Body of pancreas (tissue), 4 donors: ENCODE measurements at regions not wholly inside any gene's neighbourhood (a gene's known extent, or its start where the extent isn't known, plus 50 kb on each side); places are given as distances from the start of the nearest gene placed in this dataset.

Experiments
- ATAC-seq: fragments of 150-250 bp; one replicate; pipeline ENCODE4 v1.9.1; 2016
- DNase-seq, 4 donors: peaks; one replicate each; pipeline ENCODE4 v3.0.0-alpha.2; 2019
- H3K27ac ChIP-seq, 4 donors: fragments of 200-600 bp; sonication (generic); 1 replicate in 3 of 4; 2 replicates in 1 of 4; pipeline versions ENCODE4 v1.5.1 to v1.6.1; 2016 to 2019; ENCODE audit warnings: mild to moderate bottlenecking in 1 of 4, mixed read lengths in 1 of 4, moderate library complexity in 1 of 4
- H3K27me3 ChIP-seq, 2 donors: fragments of 200-600 bp; sonication (generic); one replicate each; pipeline ENCODE4 v1.6.0; 2016; ENCODE audit warnings: mild to moderate bottlenecking in 1 of 2
- H3K36me3 ChIP-seq, 2 donors: fragments of 200-600 bp; sonication (generic); replicated peaks in 1 of 2; 2 replicates each; pipeline ENCODE4 v1.5.1; 2016; ENCODE audit warnings: low read depth in 2 of 2; ENCODE audit not compliant: insufficient read depth in 1 of 2
- H3K4me1 ChIP-seq: fragments of 200-600 bp; sonication (generic); one replicate; pipeline ENCODE4 v1.6.0; 2016
- H3K4me3 ChIP-seq, 2 donors: fragments of 200-600 bp; sonication (generic); 1 replicate in 1 of 2; 2 replicates in 1 of 2; pipeline ENCODE4 v1.5.1; 2016 to 2019
- H3K9me3 ChIP-seq, 3 donors: fragments of 200-600 bp; sonication (generic); 1 replicate in 2 of 3; 2 replicates in 1 of 3; pipeline ENCODE4 v1.5.1; 2016
- POLR2A ChIP-seq, 3 donors: fragments of 450-650 bp; IDR thresholded peaks; one replicate each; pipeline ENCODE4 v1.6.1; 2016; ENCODE audit warnings: antibody characterized with exemption in 3 of 3, mild to moderate bottlenecking in 2 of 3
- WGBS, 2 donors: methylation state at CpG; one replicate each; pipeline ENCODE4 v1.1.5; 2017; 5-methylcytosine and 5-hydroxymethylcytosine counted together
- intact Hi-C: fragments of 100-400 bp; cut with DNase I; formaldehyde crosslinking; loops from one replicate; pipeline ENCODE4 v1.15.1; 2023
- TF ChIP-seq, protein P1 (sequence below), 7 experiments: fragments of 450-650 bp in 4 of 7; fragments of 200-600 bp in 3 of 7; sonication (generic) in 3 of 7; IDR thresholded peaks; one replicate each; pipeline ENCODE4 v1.5.1; 2016 to 2019; ENCODE audit warnings: antibody characterized with exemption in 7 of 7

DNA sequence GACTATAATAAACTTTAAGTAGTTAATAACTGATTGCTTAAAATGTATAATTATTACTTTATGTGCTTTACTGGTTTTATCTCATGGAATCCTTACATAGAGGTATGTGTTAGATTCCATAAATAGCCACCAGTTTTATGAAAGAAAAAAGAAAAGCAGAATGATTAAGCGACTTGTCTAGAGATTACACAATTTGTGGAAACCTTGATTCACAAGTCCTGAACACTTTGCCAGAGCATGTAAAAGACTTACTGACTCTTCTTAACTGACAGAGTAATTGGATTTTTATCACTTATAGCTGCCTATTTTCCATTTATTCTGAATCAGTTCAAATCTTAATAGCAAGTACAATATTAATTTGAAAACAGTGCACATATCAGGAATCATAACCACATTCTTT is 448.7 kb upstream of the NETO1 start:
- Histone ChIP-seq H3K4me3 (no peak overlapping the region), H3K9me3 (no peaks in the 10 kb centered on the region), H3K27ac (no peak overlapping the region), H3K4me1 (peaks cover 7% of the 10 kb centered on the region), H3K27me3 (no peaks in the 10 kb centered on the region), H3K36me3 (no peaks in the 10 kb centered on the region)
- no peak for ATAC-seq
- TF ChIP-seq, protein P1, sequence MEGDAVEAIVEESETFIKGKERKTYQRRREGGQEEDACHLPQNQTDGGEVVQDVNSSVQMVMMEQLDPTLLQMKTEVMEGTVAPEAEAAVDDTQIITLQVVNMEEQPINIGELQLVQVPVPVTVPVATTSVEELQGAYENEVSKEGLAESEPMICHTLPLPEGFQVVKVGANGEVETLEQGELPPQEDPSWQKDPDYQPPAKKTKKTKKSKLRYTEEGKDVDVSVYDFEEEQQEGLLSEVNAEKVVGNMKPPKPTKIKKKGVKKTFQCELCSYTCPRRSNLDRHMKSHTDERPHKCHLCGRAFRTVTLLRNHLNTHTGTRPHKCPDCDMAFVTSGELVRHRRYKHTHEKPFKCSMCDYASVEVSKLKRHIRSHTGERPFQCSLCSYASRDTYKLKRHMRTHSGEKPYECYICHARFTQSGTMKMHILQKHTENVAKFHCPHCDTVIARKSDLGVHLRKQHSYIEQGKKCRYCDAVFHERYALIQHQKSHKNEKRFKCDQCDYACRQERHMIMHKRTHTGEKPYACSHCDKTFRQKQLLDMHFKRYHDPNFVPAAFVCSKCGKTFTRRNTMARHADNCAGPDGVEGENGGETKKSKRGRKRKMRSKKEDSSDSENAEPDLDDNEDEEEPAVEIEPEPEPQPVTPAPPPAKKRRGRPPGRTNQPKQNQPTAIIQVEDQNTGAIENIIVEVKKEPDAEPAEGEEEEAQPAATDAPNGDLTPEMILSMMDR (IDR thresholded peaks at IDR 0.05) = no peak
- TF ChIP-seq POLR2A (IDR thresholded peaks at IDR 0.05) = no peak
- no peak for DNase-seq
- WGBS, 2 donors = 30 to 43% methylated on average over 1 of the region's 1 CpG
- intact Hi-C loops = no loop called here

DNA sequence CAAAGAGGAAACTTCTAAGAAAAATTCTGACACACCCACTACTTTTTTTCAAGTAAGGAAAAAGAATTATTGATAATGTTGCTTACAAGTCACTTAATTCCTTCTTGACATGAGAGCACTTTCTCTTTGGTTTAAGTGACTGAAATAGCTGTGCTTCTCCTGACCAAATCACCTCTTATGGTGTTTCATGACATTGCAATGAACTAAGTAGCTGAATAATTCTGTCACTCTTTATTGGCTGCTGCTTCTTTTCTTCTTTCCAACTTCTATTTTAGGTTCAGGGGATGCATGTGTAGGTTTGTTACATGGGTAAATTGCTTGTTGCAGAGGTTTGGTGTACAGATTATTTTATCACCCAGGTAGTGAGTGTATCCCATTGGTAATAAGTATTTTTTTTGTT is 447.6 kb upstream of the NETO1 start:
- DNase-seq (no peak), ATAC-seq (no peak)
- H3K4me3 ChIP-seq = no peak overlapping the region
- peaks cover 7% of the 10 kb centered on the region for H3K4me1 ChIP-seq
- no peaks in the 10 kb centered on the region for H3K36me3 ChIP-seq
- H3K9me3 ChIP-seq = no peaks in the 10 kb centered on the region
- intact Hi-C loops = no loop called here
- no peak overlapping the region for H3K27ac ChIP-seq
- TF ChIP-seq, protein P1 (IDR thresholded peaks at IDR 0.05) = no peak
- TF ChIP-seq POLR2A (IDR thresholded peaks at IDR 0.05) = no peak
- H3K27me3 ChIP-seq = no peaks in the 10 kb centered on the region

DNA sequence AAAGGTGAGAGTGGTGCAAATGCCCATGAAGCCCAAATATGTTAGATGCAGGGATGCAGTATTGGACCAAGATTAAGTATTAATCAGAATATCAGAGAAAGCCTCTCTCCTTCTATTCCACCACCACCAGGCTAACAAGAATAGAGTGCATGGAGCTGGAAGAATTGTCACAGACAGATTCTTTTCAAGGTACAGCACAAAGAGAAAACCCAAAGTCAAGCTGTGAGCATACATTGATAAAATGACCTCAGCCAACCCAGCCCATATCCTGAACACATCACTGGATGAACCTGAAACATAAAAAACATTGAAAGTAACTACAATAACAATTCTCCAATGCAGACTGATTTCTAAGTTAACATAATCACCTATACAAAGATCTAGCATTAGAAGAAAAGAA is 445.7 kb upstream of the NETO1 start:
- Histone ChIP-seq H3K4me3 (no peak overlapping the region), H3K27ac (no peak overlapping the region), H3K4me1 (peaks cover 7% of the 10 kb centered on the region), H3K9me3 (no peaks in the 10 kb centered on the region), H3K27me3 (no peaks in the 10 kb centered on the region), H3K36me3 (no peaks in the 10 kb centered on the region)
- no peak for TF ChIP-seq POLR2A (IDR thresholded peaks at IDR 0.05)
- TF ChIP-seq, protein P1 (IDR thresholded peaks at IDR 0.05) = no peak
- DNase-seq = no peak
- intact Hi-C loops = no loop called here
- ATAC-seq = no peak

DNA sequence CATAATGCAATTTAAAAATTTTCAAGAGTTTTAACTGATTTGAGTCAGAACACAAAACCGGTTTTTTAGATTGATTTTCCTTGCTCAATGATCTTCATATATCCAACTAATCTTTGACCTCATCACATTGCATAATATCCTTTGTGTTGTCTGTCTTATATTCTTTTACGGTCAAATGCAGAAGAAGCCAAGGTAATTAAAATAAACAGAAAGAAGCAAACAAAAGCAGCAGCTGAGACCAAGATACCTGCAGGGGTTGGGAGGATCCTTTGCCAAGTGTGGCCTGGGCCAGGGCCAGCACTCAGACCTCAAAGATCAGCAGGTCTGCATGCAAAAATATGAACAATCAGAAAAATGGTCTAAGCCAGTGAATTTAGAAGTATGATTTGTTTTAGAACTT is 428.9 kb upstream of the NETO1 start:
- no peak for TF ChIP-seq POLR2A (IDR thresholded peaks at IDR 0.05)
- TF ChIP-seq, protein P1 (IDR thresholded peaks at IDR 0.05) = no peak
- Histone ChIP-seq H3K4me1 (no peaks in the 10 kb centered on the region), H3K27me3 (no peaks in the 10 kb centered on the region), H3K36me3 (no peaks in the 10 kb centered on the region), H3K27ac (no peak overlapping the region), H3K9me3 (no peaks in the 10 kb centered on the region), H3K4me3 (no peak overlapping the region)
- intact Hi-C loops = no loop called here
- DNase-seq (no peak), ATAC-seq (no peak)
- 17 to 24% methylated on average over 2 of the region's 2 CpGs for WGBS, 2 donors

DNA sequence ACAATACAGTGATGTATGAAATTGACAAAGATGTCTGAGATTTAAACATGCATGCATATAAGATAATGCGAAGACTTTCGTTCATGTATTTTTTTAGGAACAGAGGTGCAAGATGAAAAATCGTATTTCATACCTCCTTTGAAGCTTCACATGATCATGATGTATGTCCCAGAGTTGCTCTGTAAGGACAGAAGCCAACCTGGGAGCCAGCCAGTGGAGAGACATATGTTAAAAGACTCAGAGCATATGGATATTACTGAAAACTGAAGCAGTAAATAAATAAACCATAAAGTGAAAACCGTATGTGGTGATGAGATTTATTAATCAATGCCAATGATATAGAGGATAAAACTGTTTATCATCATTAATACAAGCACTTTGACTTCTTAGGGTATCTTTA is 424.4 kb upstream of the NETO1 start:
- Histone ChIP-seq H3K36me3 (no peaks in the 10 kb centered on the region), H3K4me3 (no peak overlapping the region), H3K27me3 (no peaks in the 10 kb centered on the region), H3K4me1 (no peaks in the 10 kb centered on the region), H3K9me3 (no peaks in the 10 kb centered on the region), H3K27ac (no peak overlapping the region)
- 64 to 67% methylated on average over 4 of the region's 4 CpGs for WGBS, 2 donors
- no peak for ATAC-seq
- DNase-seq = no peak
- TF ChIP-seq, protein P1 (IDR thresholded peaks at IDR 0.05) = no peak
- no peak for TF ChIP-seq POLR2A (IDR thresholded peaks at IDR 0.05)
- intact Hi-C loops = no loop called here
